H1 (cell line): ENCODE measurements at regions not wholly inside any gene's neighbourhood (a gene's known extent, or its start where the extent isn't known, plus 50 kb on each side); places are given as distances from the start of the nearest gene placed in this dataset.

Experiments
- CTCF ChIA-PET: fragments of 300-600 bp; sonication (Branson Sonifier 250); formaldehyde crosslinking; loops from one replicate; lab custom pipeline; 2021; ENCODE audit not compliant: partially characterized antibody; lab: Charles Lee
- POLR2A ChIA-PET: fragments of 300-600 bp; sonication (Branson Sonifier 250); formaldehyde crosslinking; loops from one replicate; lab custom pipeline; 2021; ENCODE audit warnings: inconsistent platforms; ENCODE audit not compliant: partially characterized antibody; lab: Charles Lee
- DNase-seq, 2 experiments: peaks; one replicate each; pipeline versions ENCODE4 v3.0.0 to v3.0.0-alpha.2; 2010 to 2022; ENCODE audit warnings: low spot score in 2 of 2, low read depth in 1 of 2, mixed read lengths in 1 of 2
- FAIRE-seq: peaks from 2 replicates; lab custom pipeline; 2011; peaks lifted over from hg19 to GRCh38; lab: Jason Lieb, UNC
- H2AFZ ChIP-seq: 2 replicates; pipeline ENCODE4 v1.8.1; 2012; ENCODE audit warnings: low read length, inconsistent platforms
- H2AK5ac ChIP-seq: 2 replicates; pipeline ENCODE4 v1.6.1; 2013; ENCODE audit warnings: low read depth, low read length
- H2BK120ac ChIP-seq: replicated peaks from 2 replicates; pipeline ENCODE3; 2013; ENCODE audit warnings: low read depth, low read length, inconsistent platforms
- H2BK12ac ChIP-seq: 2 replicates; pipeline ENCODE4 v1.6.1; 2013; ENCODE audit warnings: low read depth, low read length
- H2BK15ac ChIP-seq: 2 replicates; pipeline ENCODE4 v1.6.1; 2013; ENCODE audit warnings: low read length
- H2BK20ac ChIP-seq: 2 replicates; pipeline ENCODE4 v1.6.1; 2013; ENCODE audit warnings: low read length
- H2BK5ac ChIP-seq: 2 replicates; pipeline ENCODE4 v1.6.1; 2013; ENCODE audit warnings: low read depth, low read length
- H3K14ac ChIP-seq: 2 replicates; pipeline ENCODE4 v1.6.1; 2013; ENCODE audit warnings: inconsistent platforms; ENCODE audit not compliant: insufficient read length
- H3K18ac ChIP-seq: 2 replicates; pipeline ENCODE4 v1.6.1; 2013; ENCODE audit warnings: low read length; ENCODE audit errors: extremely low read depth
- H3K23ac ChIP-seq: 2 replicates; pipeline ENCODE4 v1.6.1; 2013; ENCODE audit warnings: inconsistent platforms; ENCODE audit not compliant: insufficient read length
- H3K23me2 ChIP-seq: 2 replicates; pipeline ENCODE4 v1.6.1; 2013; ENCODE audit warnings: low read depth, low read length
- H3K27ac ChIP-seq: 2 replicates; pipeline ENCODE4 v1.6.1; 2011; ENCODE audit warnings: low read depth, low read length, inconsistent platforms
- H3K27me3 ChIP-seq, 4 experiments: replicated peaks in 1 of 4; 1 replicate in 1 of 4; 2 replicates in 3 of 4; pipeline versions ENCODE4 v1.6.1 to v1.8.1; 2011 to 2013; ENCODE audit warnings: low read length in 3 of 4, mild to moderate bottlenecking in 3 of 4, inconsistent platforms in 2 of 4, mixed read lengths in 2 of 4, moderate library complexity in 1 of 4; ENCODE audit not compliant: control insufficient read depth in 3 of 4, insufficient read depth in 3 of 4; ENCODE audit errors: extremely low read depth in 1 of 4
- H3K36me3 ChIP-seq, 4 experiments: 2 replicates each; pipeline versions ENCODE4 v1.6.1 to v1.8.1; 2011 to 2013; ENCODE audit warnings: mild to moderate bottlenecking in 4 of 4, low read length in 3 of 4, moderate library complexity in 2 of 4, control low read depth in 1 of 4, inconsistent platforms in 1 of 4; ENCODE audit not compliant: insufficient read depth in 4 of 4, control insufficient read depth in 2 of 4
- H3K4ac ChIP-seq: replicated peaks from 2 replicates; pipeline ENCODE3; 2013; ENCODE audit warnings: low read length, low read depth, mixed read lengths, inconsistent platforms; ENCODE audit not compliant: insufficient read length
- H3K4me1 ChIP-seq, 4 experiments: replicated peaks in 1 of 4; 1 replicate in 1 of 4; 2 replicates in 3 of 4; pipeline versions ENCODE4 v1.6.1 to v1.8.1; 2011 to 2013; ENCODE audit warnings: low read length in 3 of 4, inconsistent platforms in 2 of 4, mixed read lengths in 1 of 4; ENCODE audit not compliant: insufficient read depth in 4 of 4, control insufficient read depth in 3 of 4
- H3K4me2 ChIP-seq, 2 experiments: 2 replicates each; pipeline versions ENCODE4 v1.6.1 to v1.8.1; 2011 to 2013; ENCODE audit warnings: low read depth in 2 of 2, low read length in 2 of 2, control low read depth in 1 of 2, inconsistent platforms in 1 of 2, mild to moderate bottlenecking in 1 of 2; ENCODE audit not compliant: insufficient read depth in 1 of 2
- H3K4me3 ChIP-seq, 4 experiments: fragments of 200-600, 300-600 bp in 1 of 4; sonication (generic), shearing (Covaris generic), sonication (Bioruptor Twin) in 1 of 4; 2 replicates each; pipeline versions ENCODE4 v1.5.1 to v1.8.1; 2011 to 2016; ENCODE audit warnings: low read length in 4 of 4, low read depth in 3 of 4, control low read depth in 2 of 4, inconsistent platforms in 2 of 4, mild to moderate bottlenecking in 2 of 4, mixed read lengths in 1 of 4, moderate library complexity in 1 of 4; ENCODE audit not compliant: insufficient read depth in 2 of 4; ENCODE audit errors: extremely low read depth in 1 of 4
- H3K56ac ChIP-seq: replicated peaks from 2 replicates; pipeline ENCODE3; 2013; ENCODE audit warnings: low read depth, mild to moderate bottlenecking, mixed read lengths, low read length, inconsistent platforms; ENCODE audit not compliant: insufficient read length
- H3K79me1 ChIP-seq: 2 replicates; pipeline ENCODE4 v1.6.1; 2013; ENCODE audit warnings: low read depth, low read length, control low read depth
- H3K79me2 ChIP-seq, 2 experiments: 2 replicates each; pipeline versions ENCODE4 v1.6.1 to v1.8.1; 2012 to 2013; ENCODE audit warnings: low read length in 2 of 2, mild to moderate bottlenecking in 2 of 2, inconsistent platforms in 1 of 2; ENCODE audit not compliant: insufficient read depth in 2 of 2, control insufficient read depth in 1 of 2
- H3K9ac ChIP-seq, 4 experiments: replicated peaks in 1 of 4; 1 replicate in 1 of 4; 2 replicates in 3 of 4; pipeline versions ENCODE4 v1.6.1 to v1.8.1; 2011 to 2013; ENCODE audit warnings: low read depth in 3 of 4, low read length in 3 of 4, control low read depth in 2 of 4, mild to moderate bottlenecking in 2 of 4, moderate library complexity in 2 of 4, inconsistent platforms in 1 of 4; ENCODE audit errors: extremely low read depth in 1 of 4
- H3K9me3 ChIP-seq, 2 experiments: 2 replicates each; pipeline versions ENCODE4 v1.6.1 to v1.8.1; 2012 to 2013; ENCODE audit warnings: mild to moderate bottlenecking in 2 of 2, moderate library complexity in 2 of 2, control low read depth in 1 of 2, inconsistent platforms in 1 of 2, low read depth in 1 of 2, low read length in 1 of 2, mixed read lengths in 1 of 2; ENCODE audit not compliant: insufficient read depth in 2 of 2
- H4K20me1 ChIP-seq, 2 experiments: replicated peaks in 1 of 2; 2 replicates each; pipeline versions ENCODE3 to v1.8.1; 2011 to 2013; ENCODE audit warnings: inconsistent platforms in 2 of 2, low read length in 2 of 2, mild to moderate bottlenecking in 1 of 2; ENCODE audit not compliant: insufficient read depth in 2 of 2, control insufficient read depth in 1 of 2
- H4K5ac ChIP-seq: 2 replicates; pipeline ENCODE4 v1.6.1; 2013; ENCODE audit warnings: low read length, low read depth, mixed read lengths, inconsistent platforms; ENCODE audit not compliant: insufficient read length
- H4K8ac ChIP-seq: 2 replicates; pipeline ENCODE4 v1.8.0; 2013; ENCODE audit warnings: mild to moderate bottlenecking, moderate library complexity, low read length, inconsistent platforms; ENCODE audit not compliant: insufficient read depth; ENCODE audit errors: extremely low read depth
- H4K91ac ChIP-seq: replicated peaks from 2 replicates; pipeline ENCODE3; 2013; ENCODE audit warnings: low read length, mixed read lengths, inconsistent platforms; ENCODE audit not compliant: insufficient read length
- CBX8 ChIP-seq: fragments of 300-800, 300-1000 bp; sonication (generic); IDR thresholded peaks from 2 replicates; pipeline ENCODE4 v1.7.1; 2016; ENCODE audit warnings: low read depth, low read length, borderline replicate concordance
- CHD1 ChIP-seq: IDR thresholded peaks from 2 replicates; pipeline ENCODE4 v1.6.1; 2012; ENCODE audit warnings: low read depth, low read length, improper control_type of control experiment
- CREB1 ChIP-seq: IDR thresholded peaks from 2 replicates; pipeline ENCODE4 v1.6.1; 2012; ENCODE audit warnings: inconsistent platforms
- SRF ChIP-seq: IDR thresholded peaks from 2 replicates; pipeline ENCODE4 v1.6.1; 2011; ENCODE audit warnings: mild to moderate bottlenecking, low read depth, low read length, moderate library complexity
- WGBS, 2 experiments: shearing (Covaris generic) in 1 of 2; methylation state at CpG; one replicate each; pipeline versions ENCODE4 v1.1.6 to v1.1.7; 2013 to 2015; ENCODE audit warnings: low lambda C conversion rate in 2 of 2, mixed read lengths in 2 of 2, inconsistent platforms in 1 of 2, low coverage in 1 of 2, missing lambda C conversion rate in 1 of 2; ENCODE audit not compliant: insufficient replicate concordance in 2 of 2, insufficient coverage in 1 of 2, insufficient read length in 1 of 2; ENCODE audit errors: extremely low coverage in 1 of 2, missing lambda C conversion rate in 1 of 2; 5-methylcytosine and 5-hydroxymethylcytosine counted together

DNA sequence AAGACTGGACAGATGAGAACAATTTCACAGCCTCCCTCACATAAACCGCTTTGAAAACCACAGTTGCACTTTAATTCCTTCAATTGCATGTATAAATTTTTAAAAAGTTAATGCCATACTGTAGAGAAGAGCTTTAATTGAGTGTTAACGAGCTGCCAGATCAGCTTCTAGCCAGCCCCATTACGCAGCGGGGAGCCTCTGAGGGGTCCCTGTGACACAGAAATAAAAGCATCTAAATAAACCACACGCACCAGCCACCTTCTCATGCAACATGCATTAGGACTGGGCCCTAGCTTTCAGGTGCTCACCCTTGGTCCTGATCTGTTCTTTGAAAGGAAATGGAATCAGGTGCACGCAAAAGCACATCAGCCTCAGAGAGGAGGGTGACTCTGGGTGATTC, 111.7 kb downstream of the SPATA19 start:
- no peak overlapping the region for H2BK12ac ChIP-seq
- no peak for DNase-seq
- 91% methylated on average over 6 of the region's 6 CpGs; no CpG with 5 or more reads in 1 of the 2 experiments for WGBS, 2 experiments
- TF ChIP-seq CREB1 (no peak), CHD1 (no peak), CBX8 (no peak), SRF (no peak)

More for the DNA sequence above, 111.7 kb downstream of the SPATA19 start:
- Histone ChIP-seq H3K23ac (no peak overlapping the region), H2AK5ac (no peak overlapping the region), H3K56ac (no peak overlapping the region), H3K4me3 (no peak overlapping the region), H3K27ac (no peak overlapping the region), H3K36me3 (no peaks in the 10 kb centered on the region), H3K4me2 (no peak overlapping the region), H3K18ac (no peak overlapping the region), H2AFZ (no peak overlapping the region), H2BK20ac (no peak overlapping the region), H3K79me1 (no peaks in the 10 kb centered on the region), H2BK15ac (no peak overlapping the region), H4K8ac (no peak overlapping the region), H3K79me2 (no peaks in the 10 kb centered on the region), H3K4me1 (peaks cover 3 to 12% (median 4%) of the 10 kb centered on the region in 4 experiments), H2BK5ac (no peak overlapping the region), H4K20me1 (no peaks in the 10 kb centered on the region), H3K4ac (no peak overlapping the region), H3K14ac (no peak overlapping the region), H2BK120ac (no peak overlapping the region), H3K27me3 (no peaks in the 10 kb centered on the region; a peak in 1 of 7 replicates), H4K5ac (no peak overlapping the region), H4K91ac (no peak overlapping the region), H3K23me2 (peaks cover 3% of the 10 kb centered on the region; the same call in 1 of the 2 replicates), H3K9me3 (no peaks in the 10 kb centered on the region), H3K9ac (no peak overlapping the region; a peak in 1 of 7 replicates)
- POLR2A ChIA-PET, result no interaction called here
- no peak for FAIRE-seq
- CTCF ChIA-PET, result interaction anchor here (0.9 to 1.2 kb wide), 2 partner anchors 8 to 48 kb away, joined by 3 read pairs; no protein-coding TSS in a partner anchor
